HPDE6-E6E7 (cell line): ENCODE measurements at regions not wholly inside any gene's neighbourhood (a gene's known extent, or its start where the extent isn't known, plus 50 kb on each side); places are given as distances from the start of the nearest gene placed in this dataset.
"Not testable (repeated sequence)": the region's sequence is repeated elsewhere in the genome, so short reads cannot be mapped to it uniquely, and the experiment has no call there.

ENCODE experiments used
- DNase-seq: peaks from one replicate; pipeline ENCODE4 v3.0.0; 2011; ENCODE audit warnings: missing footprints; ENCODE audit errors: extremely low spot score

DNA sequence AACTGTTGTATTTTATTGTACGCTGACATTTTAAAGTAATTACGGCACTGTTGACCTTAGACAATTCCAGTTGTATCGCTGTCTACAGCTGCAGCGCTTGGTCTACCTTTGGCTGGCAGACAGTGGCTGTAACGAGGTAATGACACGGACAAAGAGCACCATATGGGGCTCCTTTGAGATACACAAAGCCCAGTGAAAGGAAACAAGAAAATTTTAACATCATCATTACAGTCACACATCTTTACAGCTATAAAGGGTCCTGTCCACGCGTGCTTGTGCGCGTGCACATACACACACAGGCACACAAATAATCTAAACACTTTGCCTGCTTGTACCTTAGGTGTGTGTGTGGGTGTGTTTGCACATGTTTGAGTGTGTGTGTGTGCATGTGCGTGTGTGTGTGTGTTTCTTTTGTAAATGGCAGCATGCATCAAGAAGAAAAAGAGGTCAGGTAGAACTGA is 946.0 kb downstream of the NR2F1-AS1 start:
- no peak for DNase-seq

DNA sequence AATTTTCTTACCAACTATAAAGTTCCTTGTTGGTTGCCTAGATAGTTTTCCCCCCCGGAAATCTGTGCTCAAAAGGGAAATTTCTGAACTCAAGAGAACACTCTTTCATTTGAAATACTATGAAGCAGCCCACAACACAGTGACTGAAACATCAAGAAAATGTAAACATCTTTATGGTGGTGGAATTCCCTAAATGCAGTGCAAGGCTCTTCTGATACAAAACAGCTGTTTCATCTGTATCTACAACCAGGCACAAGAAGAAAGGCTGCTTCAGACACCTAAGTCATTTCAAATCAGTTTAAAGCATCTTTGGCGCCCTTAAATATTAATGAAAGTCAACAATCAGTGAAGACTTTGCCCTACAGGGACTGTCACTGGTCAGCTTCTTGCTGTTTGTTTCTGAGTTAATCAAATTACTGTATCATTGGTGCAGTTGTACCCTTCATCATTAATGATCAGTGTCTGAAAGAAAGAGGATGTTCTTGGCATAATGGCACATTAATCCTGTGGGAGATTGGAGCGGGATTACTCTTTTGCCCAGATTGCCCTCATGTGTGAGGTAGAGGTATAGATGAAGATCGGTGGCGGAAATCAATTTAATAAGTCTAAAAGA is 947.0 kb downstream of the NR2F1-AS1 start:
- no peak for DNase-seq

DNA sequence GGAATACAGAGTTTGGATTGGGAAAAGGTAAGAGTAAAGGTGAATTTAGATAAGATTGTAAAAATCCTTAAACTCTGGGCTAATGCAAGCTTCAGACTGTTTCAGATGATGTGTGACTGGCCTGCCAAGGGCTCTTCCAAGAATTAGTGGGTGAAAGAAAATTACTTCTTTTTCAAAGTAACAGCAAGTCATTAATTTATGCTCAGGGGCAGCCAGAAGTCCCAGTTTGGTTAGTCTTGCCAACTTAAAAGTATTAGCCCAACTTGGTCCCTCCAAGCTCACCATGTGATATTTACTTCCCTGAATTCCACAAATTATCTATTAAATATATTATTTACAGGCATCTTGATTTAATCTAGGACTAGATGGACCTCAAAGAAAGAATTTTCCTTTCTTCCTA is 947.8 kb downstream of the NR2F1-AS1 start:
- DNase-seq, result no peak

DNA sequence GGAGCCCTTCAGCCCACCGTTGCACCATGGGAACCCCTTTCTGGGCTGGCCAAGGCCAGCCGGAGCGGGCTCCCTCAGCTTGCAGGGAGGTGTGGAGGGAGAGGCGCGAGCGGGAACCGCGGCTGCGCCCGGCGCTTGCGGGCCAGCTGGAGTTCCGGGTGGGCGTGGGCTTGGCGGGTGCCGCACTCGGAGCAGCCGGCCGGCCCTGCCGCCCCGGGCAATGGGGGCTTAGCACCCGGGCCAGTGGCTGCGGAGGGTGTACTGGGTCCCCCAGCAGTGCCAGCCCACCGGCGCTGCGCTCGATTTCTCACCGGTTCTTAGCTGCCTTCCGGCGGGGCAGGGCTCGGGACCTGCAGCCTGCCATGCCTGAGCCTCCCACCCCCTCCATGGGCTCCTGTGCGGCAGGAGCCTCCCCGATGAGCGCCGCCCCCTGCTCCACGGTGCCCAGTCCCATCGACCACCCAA is 949.8 kb downstream of the NR2F1-AS1 start:
- DNase-seq, result not testable (repeated sequence)

DNA sequence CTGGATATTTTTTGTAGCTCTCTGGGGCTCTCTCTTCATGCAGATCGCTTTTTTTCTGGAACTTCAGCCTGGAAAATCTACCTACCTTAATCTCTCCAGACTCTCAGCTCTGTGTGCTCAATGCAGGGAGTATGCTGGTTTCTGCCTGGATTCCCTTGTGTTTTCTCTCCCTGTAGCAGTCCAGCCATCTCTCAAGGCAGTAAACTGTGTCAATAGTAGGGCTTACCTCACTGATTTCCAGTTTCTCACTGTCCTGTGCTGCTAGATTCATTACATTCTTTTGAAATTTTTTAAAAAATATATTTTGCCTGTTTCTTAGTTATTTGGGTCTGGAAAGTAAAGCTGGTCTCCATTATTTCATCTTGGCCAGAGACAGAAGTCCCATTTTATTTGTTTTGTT is 951.4 kb downstream of the NR2F1-AS1 start:
- no peak for DNase-seq

DNA sequence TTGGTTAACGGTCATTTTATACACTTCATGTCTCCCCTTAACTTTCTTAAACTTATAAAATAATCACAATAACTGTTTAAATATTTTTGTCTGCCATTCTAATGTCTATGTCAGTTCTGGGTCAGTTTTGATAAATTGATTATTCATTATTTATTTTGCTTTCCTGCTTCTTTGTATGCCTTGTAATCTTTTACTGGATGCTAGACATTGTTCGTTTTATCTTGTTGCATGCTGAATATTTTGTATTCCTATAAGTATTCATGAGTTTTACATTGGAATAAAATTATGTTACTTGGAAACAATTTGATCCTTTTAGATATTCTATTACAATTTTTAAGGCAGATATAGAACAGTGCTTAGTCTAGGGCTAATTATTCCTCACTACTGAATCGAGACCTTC is 952.0 kb downstream of the NR2F1-AS1 start:
- DNase-seq, result no peak

DNA sequence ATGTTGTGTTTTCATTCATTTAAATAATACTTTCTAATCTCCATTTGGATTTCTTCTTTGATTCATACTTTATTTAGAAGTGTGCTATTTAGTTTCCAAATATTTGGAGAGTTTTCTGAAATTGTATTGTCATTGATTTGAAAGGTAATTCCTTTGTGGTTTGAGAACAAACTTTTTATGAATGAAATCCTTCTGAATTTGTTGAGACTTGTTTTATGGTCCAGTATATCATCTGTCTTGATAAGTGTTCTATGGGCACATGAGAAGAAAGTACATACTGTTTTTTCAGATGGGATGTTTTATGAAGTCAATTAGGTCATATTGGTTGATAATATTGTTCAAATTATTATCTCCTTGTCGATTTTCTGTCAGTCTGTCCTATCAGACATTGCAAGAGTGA is 953.8 kb downstream of the NR2F1-AS1 start:
- no peak for DNase-seq

DNA sequence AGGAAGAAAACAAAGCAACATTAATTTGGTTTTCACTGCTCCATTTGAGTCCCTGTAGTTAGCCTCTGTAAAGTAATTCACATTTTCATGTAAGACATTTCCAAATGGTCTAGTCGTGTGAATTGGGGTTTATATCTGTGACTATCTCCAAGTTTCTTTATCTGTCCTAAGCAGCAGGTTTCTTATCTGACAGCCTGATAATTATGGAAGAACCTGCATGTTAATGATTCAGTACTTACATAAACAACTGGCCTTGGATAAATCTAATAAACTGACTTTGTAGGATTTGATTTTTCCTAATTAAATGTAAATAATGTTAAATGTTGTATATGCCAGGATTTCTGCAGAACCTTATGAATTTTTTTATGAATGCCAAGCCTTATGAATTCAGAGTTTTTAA is 964.9 kb downstream of the NR2F1-AS1 start:
- DNase-seq, result no peak

DNA sequence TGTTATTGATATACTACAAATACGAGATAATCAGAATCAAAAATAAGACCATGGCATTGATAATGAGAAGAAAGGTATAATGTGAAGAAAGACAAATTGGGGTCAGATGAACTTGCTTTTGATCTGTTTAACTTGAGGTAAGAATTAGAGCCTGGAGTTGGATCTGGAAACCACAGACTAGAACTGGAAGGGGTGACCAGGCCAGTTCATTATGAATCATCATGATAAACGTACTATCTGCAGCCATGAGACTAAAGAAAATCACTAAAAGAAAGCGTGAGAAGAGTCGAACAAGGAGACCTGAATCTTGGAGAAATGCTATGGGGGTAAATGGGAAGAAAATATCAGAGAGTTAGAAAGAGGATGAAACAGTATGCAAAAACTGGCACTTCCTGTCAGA is 967.5 kb downstream of the NR2F1-AS1 start:
- peak; percentile 3 for DNase-seq

DNA sequence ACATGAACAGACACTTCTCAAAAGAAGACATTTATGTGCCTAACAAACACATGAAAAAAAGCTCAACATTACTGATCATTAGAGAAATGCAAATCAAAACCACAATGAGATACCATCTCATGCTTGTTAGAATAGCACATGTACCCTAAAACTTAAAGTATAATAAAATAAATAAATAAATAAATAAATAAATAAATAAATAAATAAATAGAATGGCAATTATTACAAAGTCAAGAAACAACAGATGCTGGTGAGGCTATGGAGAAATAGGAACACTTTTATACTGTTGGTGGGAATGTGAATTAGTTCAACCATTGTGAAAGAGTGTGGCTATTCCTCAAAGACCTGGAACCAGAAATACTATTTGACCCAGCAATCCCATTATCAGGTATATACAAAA is 970.6 kb downstream of the NR2F1-AS1 start:
- not testable (repeated sequence) for DNase-seq

DNA sequence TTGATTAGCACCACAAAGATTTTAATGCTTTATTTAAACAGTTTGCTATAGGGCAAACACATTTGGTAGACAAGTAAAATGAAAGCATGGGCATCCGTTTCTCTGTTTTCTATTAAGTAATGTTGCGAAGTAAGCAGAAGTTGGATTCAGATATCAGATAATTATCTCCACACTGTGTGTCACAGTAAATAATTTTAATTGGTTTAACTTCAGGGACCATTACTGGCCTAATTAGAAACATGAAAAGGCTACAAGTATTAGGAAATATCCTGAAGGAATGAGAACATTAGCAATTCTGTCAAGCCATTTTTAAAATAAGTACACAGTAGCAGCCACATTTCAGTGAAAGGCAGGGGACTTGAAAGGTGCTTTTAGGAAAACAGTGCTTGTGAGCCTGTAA is 975.4 kb downstream of the NR2F1-AS1 start:
- DNase-seq, result no peak

DNA sequence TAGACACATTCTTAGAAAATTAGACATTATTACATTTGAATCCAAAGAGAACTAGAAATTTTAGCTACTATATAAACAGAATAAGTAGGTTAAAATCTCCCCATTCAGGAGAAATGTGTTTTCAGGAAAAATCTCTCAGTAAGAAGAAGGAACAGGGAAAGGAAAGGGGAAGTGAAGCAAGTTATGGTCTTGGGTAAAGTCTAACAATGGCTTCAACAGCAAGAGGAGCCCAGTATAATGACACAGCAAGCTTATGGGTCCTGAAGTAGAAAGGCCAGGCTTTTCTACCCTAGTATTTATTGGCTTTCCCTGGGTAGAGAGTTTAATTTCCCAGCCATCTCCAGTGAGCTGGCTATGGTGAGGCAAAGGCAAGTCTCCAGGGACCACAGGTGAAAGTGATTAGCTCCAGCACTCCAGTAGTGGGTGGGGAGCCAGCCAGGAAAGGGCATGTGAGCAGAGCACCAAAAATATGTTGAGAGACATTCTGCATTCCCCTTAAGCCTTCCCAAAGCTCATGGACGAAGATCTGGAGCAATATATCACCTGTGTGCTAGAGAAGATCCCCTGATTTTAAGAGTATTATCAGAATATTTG is 981.7 kb downstream of the NR2F1-AS1 start:
- DNase-seq, result no peak

DNA sequence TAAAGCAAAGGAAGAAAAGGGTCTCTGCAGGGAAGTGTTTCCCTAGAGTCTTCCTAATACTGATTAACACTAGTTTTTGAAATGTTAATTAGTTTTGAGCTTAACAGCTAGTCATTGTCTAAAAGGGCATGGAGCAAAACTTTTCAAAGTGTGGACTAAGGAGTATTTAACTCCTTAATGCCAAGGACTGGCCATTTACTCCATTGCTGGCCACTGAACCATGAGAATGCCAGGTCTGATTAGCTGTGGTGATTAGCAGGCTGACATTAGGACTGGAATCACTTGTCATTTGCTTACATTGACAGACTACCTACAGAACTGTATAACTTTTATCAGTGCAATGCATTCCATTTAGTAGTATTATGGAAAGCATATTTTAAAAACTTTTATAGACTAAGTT is 987.0 kb downstream of the NR2F1-AS1 start:
- no peak for DNase-seq

DNA sequence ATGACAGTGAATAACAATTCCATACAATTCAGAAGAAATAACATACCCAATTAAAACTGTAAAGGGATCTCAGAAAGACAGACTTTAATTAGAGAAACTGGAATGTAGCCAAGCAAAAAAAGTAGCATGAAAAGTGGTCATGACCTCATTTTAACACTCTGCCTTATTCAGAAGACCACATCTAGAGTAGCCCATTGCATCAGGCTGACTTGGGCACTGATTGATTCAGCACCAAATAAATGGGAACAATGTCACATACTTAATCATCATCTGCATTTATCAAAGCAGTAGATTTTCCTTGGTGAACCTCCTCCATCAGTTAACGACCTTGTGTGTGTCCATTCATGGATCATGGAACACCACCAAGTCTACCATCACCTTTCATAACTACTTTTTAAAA is 992.1 kb downstream of the NR2F1-AS1 start:
- no peak for DNase-seq

DNA sequence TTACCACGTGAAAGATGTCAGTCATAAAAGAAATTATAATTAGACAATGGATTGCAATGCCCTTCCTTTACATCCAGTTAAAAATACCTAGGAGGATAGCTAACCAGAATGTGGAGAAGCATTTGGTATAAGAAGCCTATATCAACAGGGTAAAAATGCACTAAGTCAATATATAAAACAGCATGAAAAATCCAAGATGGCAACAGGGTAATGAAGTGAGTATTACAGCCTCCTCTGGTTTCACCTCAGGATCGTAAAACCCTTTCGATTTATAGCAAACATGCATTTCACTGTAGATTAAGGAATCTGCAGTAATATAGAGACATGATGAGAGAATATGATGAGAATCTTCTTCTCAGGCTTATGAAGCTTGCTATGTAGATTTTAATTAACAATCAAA is 999.3 kb downstream of the NR2F1-AS1 start:
- no peak for DNase-seq

DNA sequence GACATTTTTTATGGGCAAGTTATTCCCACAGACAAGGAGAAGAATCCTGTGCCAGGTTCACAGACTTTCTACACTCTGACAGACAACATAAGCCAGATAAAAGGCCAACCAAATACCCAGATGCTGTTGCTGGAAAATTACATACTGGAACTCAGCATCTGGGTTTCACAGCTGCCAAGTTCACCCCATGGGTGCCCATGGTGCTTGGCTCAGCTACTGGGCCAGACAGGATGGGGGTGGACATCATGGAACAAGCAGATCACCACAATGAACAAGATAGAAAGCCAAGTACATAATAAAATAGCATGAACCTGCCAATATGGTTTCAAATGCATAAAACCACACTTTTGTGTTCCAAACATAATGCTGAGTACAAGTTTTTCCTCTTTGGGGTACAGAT is 999.8 kb downstream of the NR2F1-AS1 start:
- no peak for DNase-seq

DNA sequence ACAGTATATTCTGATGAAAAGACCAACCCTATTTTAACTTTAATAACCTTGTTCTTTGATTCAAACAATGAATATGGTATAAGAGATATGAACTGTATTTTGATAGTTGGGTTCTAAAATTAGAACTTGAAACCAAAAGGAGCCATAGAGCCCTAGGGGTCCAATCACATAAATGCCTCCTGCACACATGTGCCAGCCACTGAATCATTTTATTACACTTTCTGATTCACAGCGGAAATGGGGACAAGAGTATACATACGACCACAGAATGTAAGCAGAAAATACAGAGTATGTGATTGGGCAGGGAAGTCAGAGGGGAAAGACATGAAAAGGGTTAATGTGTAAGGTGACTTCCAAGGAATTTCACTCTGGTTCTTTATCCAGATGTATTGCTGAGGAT is 1000.2 kb downstream of the NR2F1-AS1 start:
- no peak for DNase-seq

DNA sequence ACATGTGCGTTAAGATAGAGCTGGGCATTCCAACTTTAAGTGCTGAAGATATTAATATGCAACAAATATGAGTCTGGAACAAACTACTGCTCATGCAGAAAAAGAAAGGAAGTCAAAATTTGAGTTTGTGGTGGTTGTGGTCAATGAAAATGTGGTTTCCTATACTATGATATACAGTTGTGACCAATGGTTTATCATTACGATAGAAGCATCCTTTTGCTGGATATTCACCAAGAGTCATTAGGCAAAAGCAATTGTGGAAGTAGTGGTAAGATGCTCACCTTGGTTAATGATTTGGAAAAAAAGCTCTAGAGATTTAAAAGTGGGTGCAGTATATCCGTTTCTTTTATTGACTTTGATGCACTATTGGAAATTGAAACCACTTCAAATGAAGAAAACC is 1007.0 kb downstream of the NR2F1-AS1 start:
- no peak for DNase-seq

DNA sequence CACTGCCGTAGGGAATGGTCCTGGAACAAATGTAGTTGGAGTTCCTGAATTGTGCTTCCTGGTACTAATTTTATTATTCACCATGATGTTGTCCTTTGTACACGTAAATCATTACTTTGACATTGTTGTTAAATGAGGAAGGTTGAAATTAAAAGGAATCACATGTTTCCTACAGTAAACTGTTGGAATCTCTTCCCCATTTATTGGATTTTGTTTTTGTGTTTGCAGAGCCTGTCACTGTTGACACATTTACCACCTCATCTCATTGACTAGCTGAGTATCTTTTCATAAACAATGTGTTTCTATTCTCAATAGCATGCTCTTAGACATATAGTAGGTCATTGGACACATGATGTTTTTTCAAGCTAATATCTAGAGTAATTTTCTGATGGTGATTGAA is 1012.5 kb downstream of the NR2F1-AS1 start:
- no peak for DNase-seq

DNA sequence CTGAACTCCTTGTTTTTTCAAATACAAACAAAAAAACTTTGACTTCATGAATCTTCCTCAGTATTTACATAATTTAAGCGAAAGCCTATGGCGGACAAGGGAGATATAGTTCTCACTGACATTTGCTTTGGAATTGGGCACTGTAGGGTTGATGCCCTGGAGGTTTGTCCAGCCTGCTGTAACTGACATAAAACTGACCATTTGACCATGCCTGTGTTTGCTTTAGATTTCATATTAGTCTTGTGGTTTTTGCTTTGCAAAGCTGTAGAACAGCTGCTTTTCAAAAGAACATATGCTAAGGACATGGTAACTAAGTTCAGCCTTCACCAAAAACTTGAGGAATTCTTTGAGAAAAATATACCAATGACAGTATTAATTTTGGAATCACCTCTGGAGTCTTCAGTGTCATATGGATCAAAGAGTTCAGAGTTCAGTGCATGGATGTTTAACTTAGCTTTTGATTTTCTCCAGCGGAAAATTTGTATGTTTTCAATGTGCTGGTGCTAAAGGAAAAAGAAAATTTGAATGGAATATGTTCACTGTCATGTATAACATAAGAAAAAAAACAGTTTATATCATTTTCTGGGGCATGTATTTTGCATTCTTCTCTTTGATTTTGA is 1013.1 kb downstream of the NR2F1-AS1 start:
- DNase-seq, result no peak

DNA sequence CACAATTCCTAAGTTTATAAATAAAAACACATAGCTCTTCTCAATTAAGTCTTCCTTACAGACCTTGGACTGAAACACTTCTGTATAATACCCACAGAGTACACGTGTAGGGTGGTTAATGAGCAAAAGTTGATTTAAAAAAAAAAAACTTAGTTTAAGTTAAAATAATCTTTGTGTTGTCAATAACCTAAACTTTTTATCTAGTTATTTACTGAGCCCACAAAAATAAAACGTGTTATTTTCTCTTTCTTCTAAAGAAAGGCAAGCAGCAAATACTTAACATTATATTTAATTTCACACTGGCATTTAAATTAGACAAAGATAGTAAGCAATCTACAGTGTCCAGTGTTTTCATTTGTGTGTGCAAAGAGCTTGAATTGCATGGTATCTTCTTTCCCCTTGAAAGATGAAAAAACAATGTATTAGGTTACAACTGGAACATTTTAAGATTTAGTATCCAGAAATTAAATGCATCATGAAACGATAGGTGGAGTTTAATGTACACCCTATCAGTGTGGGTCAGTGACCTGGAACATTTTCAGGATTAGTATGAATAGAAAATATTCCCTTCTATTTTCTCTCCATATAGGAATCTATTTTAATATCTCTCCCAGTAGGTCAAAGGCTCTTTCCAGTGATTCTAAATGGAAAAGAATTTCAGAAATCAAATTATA is 1014.8 kb downstream of the NR2F1-AS1 start:
- DNase-seq, result no peak

DNA sequence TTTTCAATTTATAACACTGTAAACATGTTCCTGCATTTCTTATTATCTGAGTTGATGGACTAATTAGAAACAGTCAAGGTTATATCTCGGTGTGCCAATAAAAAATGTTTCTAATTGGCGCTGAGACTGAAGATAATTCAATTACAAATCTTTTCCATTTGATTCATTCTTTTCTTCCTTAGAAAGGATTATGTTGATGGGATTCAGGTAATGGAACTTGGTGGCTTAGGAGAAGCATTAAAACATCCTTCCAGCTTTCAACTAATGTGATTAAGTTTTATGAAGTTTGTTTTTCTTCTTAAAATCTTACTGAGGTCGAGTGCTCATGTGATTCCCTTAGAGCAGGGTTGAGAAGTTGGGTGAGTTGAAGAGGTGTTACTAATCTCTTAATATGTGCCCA is 1015.3 kb downstream of the NR2F1-AS1 start:
- DNase-seq, result no peak

DNA sequence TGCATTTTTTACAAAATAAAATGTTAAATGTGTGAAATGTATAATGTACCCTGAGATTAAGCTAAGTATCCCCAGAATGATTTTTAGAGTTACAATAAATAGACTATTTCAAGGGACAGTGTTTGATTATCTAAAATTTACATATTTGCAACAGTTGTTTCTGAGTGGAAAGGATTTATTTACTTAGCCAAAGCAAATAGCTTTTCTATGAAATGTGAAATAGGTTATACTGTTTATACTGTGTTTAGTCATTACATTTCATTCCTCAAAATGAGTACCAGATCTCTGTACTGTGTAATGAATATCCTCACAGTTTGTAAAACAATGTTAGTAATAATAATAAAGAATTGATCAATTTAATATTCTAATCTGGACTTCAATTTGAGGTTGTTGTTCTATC is 1019.0 kb downstream of the NR2F1-AS1 start:
- no peak for DNase-seq
